GM13977 (cell line): ENCODE measurements at regions not wholly inside any gene's neighbourhood (a gene's known extent, or its start where the extent isn't known, plus 50 kb on each side); places are given as distances from the start of the nearest gene placed in this dataset.

ENCODE experiments used
- DNase-seq: peaks from one replicate; pipeline ENCODE4 v3.0.0; 2012; ENCODE audit warnings: low spot score
- CTCF ChIP-seq: IDR thresholded peaks from 2 replicates; pipeline ENCODE4 v1.5.1; 2012; ENCODE audit warnings: mild to moderate bottlenecking, control low read depth; ENCODE audit not compliant: insufficient read depth; ENCODE audit errors: extremely low read depth, missing control alignments
- in situ Hi-C: fragments of 300-500 bp; cut with MboI; formaldehyde crosslinking; loops from one replicate; pipeline ENCODE4 v1.12.0; 2022; ENCODE audit warnings: low sequenced_read_pairs, low pct_unique_long_range_greater_than_20kb, mixed read lengths, inconsistent platforms; ENCODE audit not compliant: unreplicated experiment

DNA sequence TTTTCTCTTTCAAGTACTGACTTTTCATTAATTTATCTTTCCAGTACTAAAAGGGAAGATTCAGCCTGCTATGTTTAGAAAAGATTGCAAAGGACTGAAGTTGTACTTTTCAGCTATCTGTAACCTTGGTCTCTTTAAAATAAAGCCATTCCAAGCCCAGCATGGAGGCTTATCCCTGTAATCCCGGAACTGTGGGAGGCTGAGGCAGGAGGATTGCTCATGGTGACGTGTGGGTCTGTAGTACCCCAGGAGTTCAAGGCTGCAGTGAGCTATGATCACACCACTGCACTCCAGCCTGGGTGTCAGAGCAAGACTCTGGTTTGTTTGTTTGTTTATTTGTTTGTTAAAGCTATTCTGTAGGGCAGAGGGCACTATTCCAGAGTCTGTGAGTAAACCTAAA, 50.6 kb upstream of the TMEM170B start:
- DNase-seq, result no peak
- no peak for TF ChIP-seq CTCF
- in situ Hi-C loops, result loop anchor here (25.0 kb wide), 1 partner anchor 525 kb away; no protein-coding TSS in a partner anchor

- no peak for DNase-seq
- TF ChIP-seq CTCF, result no peak
- in situ Hi-C loops, result loop anchor here (25.0 kb wide), 1 partner anchor 524 kb away; no protein-coding TSS in a partner anchor
Observed at GRCh38 chr6:11486486-11486885, 51.1 kb upstream of the TMEM170B start.

GRCh38 chr6:11486051-11486450, 51.5 kb upstream of the TMEM170B start:
- no peak for TF ChIP-seq CTCF
- in situ Hi-C loops, result loop anchor here (25.0 kb wide), 1 partner anchor 524 kb away; no protein-coding TSS in a partner anchor

GRCh38 chr6:11485271-11485670, 52.3 kb upstream of the TMEM170B start:
- TF ChIP-seq CTCF, result no peak
- in situ Hi-C loops, result loop anchor here (25.0 kb wide), 1 partner anchor 523 kb away; no protein-coding TSS in a partner anchor
- DNase-seq, result no peak

More at GRCh38 chr6:11486051-11486450, 51.5 kb upstream of the TMEM170B start:
- no peak for DNase-seq

DNA sequence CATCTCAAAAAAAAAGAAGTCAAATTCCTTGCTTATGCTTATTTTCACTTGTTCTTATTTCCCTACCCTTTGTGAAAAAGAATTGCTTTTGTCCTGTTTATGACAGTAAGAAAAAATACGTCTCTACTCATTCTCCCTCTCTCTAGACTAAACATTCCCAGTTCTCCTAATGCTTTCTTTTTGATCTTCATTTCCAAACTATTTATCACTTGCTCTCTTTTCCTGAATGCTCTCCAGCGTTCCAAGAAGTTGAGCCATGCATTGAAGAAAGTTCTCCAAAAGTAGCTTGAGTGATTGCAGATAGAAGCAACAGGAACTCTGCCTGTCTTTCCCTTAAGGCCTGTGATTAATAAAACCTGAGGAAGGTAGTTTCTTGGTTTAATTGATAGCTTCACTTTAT, 53.1 kb upstream of the TMEM170B start:
- no peak for DNase-seq
- no peak for TF ChIP-seq CTCF
- in situ Hi-C loops, result loop anchor here (25.0 kb wide), 1 partner anchor 522 kb away; no protein-coding TSS in a partner anchor

DNA sequence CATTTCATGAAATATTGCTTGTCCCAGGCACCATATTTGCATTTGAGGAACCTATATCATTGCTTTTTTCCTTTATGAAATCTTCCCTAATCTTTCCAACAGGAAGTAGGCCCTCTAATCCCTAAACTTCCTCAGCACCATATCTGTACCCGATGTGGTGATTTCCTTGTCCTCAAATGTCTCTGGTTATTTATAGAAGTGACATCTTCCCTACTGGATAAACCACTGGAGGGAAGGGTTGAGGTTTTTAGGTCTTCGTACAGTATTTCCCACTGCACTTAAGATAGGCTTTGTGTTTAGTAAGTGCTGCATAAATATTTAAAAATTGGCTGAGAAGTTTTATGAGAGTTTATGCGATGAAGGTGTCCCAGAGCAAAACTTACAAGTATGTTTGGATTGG, 54.9 kb upstream of the TMEM170B start:
- no peak for DNase-seq
- no peak for TF ChIP-seq CTCF
- in situ Hi-C loops, result loop anchor here (25.0 kb wide), 1 partner anchor 520 kb away; no protein-coding TSS in a partner anchor
